OCI-LY7 (cell line): ENCODE measurements at regions not wholly inside any gene's neighbourhood (a gene's known extent, or its start where the extent isn't known, plus 50 kb on each side); places are given as distances from the start of the nearest gene placed in this dataset.

Experiments
- BruUV-seq: library from RNA; stranded (reverse); fragments of 400-500 nt; replicated peaks from 2 replicates; lab custom pipeline; 2021; lab: Mats Ljungman, UMichigan
- CTCF ChIA-PET: fragments of 300-600 bp; sonication (Branson Sonifier 250); formaldehyde crosslinking; loops from one replicate; lab custom pipeline; 2022; ENCODE audit warnings: antibody characterized with exemption; ENCODE audit not compliant: unreplicated experiment; lab: Charles Lee
- POLR2A ChIA-PET: fragments of 300-600 bp; sonication (Branson Sonifier 250); formaldehyde crosslinking; loops from one replicate; lab custom pipeline; 2022; ENCODE audit warnings: antibody characterized with exemption; lab: Charles Lee
- DNase-seq: peaks from one replicate; pipeline ENCODE4 v3.0.0-alpha.2; 2015; ENCODE audit warnings: low spot score
- H2AFZ ChIP-seq: fragments of 200-600 bp; sonication (generic), shearing (Covaris generic); 2 replicates; pipeline ENCODE4 v1.6.1; 2014; ENCODE audit warnings: mild to moderate bottlenecking, antibody characterized with exemption, low read length, moderate library complexity
- H3K27ac ChIP-seq: fragments of 200-600 bp; sonication (generic); 2 replicates; pipeline ENCODE4 v1.5.1; 2014; ENCODE audit warnings: mixed run types, low read depth, mild to moderate bottlenecking, moderate library complexity, low read length, inconsistent platforms; ENCODE audit not compliant: poor library complexity, severe bottlenecking
- H3K36me3 ChIP-seq: fragments of 200-600 bp; sonication (generic); 2 replicates; pipeline ENCODE4 v1.6.1; 2014; ENCODE audit warnings: mild to moderate bottlenecking, antibody characterized with exemption, low read length, moderate library complexity, mixed read lengths; ENCODE audit not compliant: insufficient read depth
- H3K4me1 ChIP-seq: fragments of 200-600 bp; sonication (generic); 2 replicates; pipeline ENCODE4 v1.5.1; 2014; ENCODE audit warnings: mild to moderate bottlenecking, low read length; ENCODE audit not compliant: insufficient read depth, poor library complexity, severe bottlenecking
- H3K4me2 ChIP-seq: fragments of 200-600 bp; sonication (generic); 2 replicates; pipeline ENCODE4 v1.6.1; 2014; ENCODE audit warnings: mild to moderate bottlenecking, low read length
- H3K4me3 ChIP-seq: fragments of 200-600 bp; sonication (generic); 2 replicates; pipeline ENCODE4 v1.5.1; 2014; ENCODE audit warnings: mild to moderate bottlenecking, low read depth, low read length; ENCODE audit not compliant: poor library complexity, severe bottlenecking
- H3K79me2 ChIP-seq: fragments of 200-600 bp; sonication (generic); 2 replicates; pipeline ENCODE4 v1.6.1; 2016; ENCODE audit warnings: low read depth, mild to moderate bottlenecking, low read length, moderate library complexity, mixed read lengths; ENCODE audit not compliant: insufficient read depth
- H3K9me2 ChIP-seq: fragments of 200-600 bp; sonication (generic); 2 replicates; pipeline ENCODE4 v1.6.1; 2016; ENCODE audit warnings: mild to moderate bottlenecking, low read length, mixed read lengths; ENCODE audit not compliant: insufficient read depth
- H3K9me3 ChIP-seq: fragments of 200-600 bp; sonication (generic); 2 replicates; pipeline ENCODE4 v1.6.1; 2014; ENCODE audit warnings: mild to moderate bottlenecking, mixed run types, low read length, mixed read lengths
- H4K20me1 ChIP-seq: fragments of 200-600 bp; sonication (generic); 2 replicates; pipeline ENCODE4 v1.6.1; 2014; ENCODE audit warnings: mild to moderate bottlenecking, antibody characterized with exemption, low read length, moderate library complexity, mixed read lengths; ENCODE audit not compliant: insufficient read depth
- EZH2phosphoT487 ChIP-seq: fragments of 200-600 bp; sonication (generic); IDR thresholded peaks from 2 replicates; pipeline ENCODE4 v1.6.1; 2018; ENCODE audit warnings: low read depth, borderline replicate concordance, mild to moderate bottlenecking, mixed run types, antibody characterized with exemption, low read length, moderate library complexity, mixed read lengths
- intact Hi-C: fragments of 100-400 bp; cut with micrococcal nuclease; formaldehyde crosslinking; loops from one replicate; pipeline ENCODE4 v1.10.0; 2022; ENCODE audit not compliant: unreplicated experiment
- TF ChIP-seq, protein P1 (sequence below): fragments of 200-600 bp; sonication (generic); conservative IDR thresholded peaks from 2 replicates; pipeline ENCODE4 v1.5.1; 2014; ENCODE audit warnings: mild to moderate bottlenecking, antibody characterized with exemption, low read length, moderate library complexity, mixed read lengths

DNA sequence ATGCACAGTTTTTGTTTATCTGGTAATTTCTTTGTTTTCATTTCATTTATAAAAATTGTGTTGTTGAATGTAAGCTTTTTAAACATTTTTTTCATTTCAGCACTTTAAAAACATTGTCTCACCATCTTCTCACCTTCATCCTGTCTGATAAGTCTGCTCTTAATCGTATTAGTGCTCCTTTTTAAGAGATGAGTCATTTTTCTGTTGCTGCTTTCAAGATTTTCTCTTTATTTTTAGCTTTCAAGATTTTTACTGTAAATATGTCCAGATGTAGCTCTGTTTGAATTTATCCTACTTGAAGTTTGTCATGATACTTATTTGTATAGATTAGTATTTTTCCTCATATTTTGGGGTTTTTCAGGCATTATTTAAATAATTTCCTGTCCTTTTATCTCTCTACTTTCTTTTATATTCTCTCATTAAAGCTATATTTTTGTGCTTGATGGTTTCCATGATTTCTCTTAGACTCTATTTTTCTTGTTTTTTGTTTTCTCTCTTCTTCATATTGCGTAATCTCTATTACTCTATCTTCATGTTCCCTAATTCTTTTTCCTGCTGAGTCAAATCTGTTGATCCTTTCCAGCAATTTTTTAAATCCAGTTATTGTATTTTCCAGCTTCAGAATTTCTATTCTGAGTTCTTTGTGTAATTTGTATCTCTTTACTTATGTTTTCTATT, 1400.4 kb upstream of the PCDH7 start:
- Histone ChIP-seq H2AFZ (no peak overlapping the region), H3K27ac (no peak overlapping the region), H3K9me2 (no peaks in the 10 kb centered on the region), H3K79me2 (no peaks in the 10 kb centered on the region), H4K20me1 (no peaks in the 10 kb centered on the region), H3K36me3 (no peaks in the 10 kb centered on the region), H3K4me2 (no peak overlapping the region), H3K9me3 (no peaks in the 10 kb centered on the region), H3K4me1 (no peaks in the 10 kb centered on the region), H3K4me3 (no peak overlapping the region)
- BruUV-seq = no TSS peak
- POLR2A ChIA-PET = interaction anchor here (0.6 kb wide), 1 partner anchor 658 kb away, joined by 3 read pairs; no protein-coding TSS in a partner anchor
- CTCF ChIA-PET = no interaction called here
- no peak for DNase-seq
- TF ChIP-seq EZH2phosphoT487 = no peak
- intact Hi-C loops = no loop called here

DNA sequence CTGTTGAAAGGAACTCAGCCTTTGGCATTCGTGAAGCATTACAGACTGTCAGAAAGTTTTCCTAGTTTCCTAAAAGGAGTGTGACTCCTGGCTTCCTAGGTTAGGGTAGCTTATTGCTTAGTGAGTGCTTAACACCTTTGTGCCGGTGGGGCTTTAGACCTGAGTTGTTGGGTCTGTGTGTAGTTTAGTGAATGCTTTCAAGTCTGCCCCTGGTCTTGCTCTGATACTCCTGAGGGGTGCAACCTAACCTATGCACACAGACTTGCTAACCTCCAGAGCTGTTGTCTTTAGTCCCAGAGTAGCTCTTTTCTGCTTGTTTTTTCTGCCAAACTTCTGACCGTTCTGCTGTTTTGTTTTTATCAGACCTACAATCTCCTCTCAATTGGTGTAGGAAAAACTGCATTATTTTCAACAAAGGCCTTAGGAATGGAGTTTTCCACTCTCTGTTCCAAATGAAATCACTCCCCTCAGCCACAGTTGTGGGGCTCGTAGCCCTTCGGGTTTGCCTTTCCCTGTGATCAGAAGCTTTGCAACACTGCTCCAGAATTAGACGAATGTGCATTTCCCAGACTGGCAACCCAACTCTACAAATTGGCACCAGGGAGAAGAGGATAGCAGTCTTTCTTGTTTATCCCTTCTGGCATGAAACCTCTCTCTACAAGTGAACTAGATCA, 1399.1 kb upstream of the PCDH7 start:
- no peak overlapping the region for H3K4me3 ChIP-seq
- no peaks in the 10 kb centered on the region for H4K20me1 ChIP-seq
- no peaks in the 10 kb centered on the region for H3K4me1 ChIP-seq
- no peaks in the 10 kb centered on the region for H3K9me3 ChIP-seq
- H3K4me2 ChIP-seq = no peak overlapping the region
- ChIA-PET POLR2A (interaction anchor here (0.6 kb wide), 1 partner anchor 743 kb away, joined by 4 read pairs; no protein-coding TSS in a partner anchor), CTCF (no interaction called here)
- no TSS peak for BruUV-seq
- no peaks in the 10 kb centered on the region for H3K79me2 ChIP-seq
- no peaks in the 10 kb centered on the region for H3K9me2 ChIP-seq
- DNase-seq = no peak
- TF ChIP-seq, protein P1, sequence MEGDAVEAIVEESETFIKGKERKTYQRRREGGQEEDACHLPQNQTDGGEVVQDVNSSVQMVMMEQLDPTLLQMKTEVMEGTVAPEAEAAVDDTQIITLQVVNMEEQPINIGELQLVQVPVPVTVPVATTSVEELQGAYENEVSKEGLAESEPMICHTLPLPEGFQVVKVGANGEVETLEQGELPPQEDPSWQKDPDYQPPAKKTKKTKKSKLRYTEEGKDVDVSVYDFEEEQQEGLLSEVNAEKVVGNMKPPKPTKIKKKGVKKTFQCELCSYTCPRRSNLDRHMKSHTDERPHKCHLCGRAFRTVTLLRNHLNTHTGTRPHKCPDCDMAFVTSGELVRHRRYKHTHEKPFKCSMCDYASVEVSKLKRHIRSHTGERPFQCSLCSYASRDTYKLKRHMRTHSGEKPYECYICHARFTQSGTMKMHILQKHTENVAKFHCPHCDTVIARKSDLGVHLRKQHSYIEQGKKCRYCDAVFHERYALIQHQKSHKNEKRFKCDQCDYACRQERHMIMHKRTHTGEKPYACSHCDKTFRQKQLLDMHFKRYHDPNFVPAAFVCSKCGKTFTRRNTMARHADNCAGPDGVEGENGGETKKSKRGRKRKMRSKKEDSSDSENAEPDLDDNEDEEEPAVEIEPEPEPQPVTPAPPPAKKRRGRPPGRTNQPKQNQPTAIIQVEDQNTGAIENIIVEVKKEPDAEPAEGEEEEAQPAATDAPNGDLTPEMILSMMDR = no peak
- no peak for TF ChIP-seq EZH2phosphoT487
- intact Hi-C loops = no loop called here
- H2AFZ ChIP-seq = no peak overlapping the region
- no peak overlapping the region for H3K27ac ChIP-seq
- H3K36me3 ChIP-seq = no peaks in the 10 kb centered on the region

DNA sequence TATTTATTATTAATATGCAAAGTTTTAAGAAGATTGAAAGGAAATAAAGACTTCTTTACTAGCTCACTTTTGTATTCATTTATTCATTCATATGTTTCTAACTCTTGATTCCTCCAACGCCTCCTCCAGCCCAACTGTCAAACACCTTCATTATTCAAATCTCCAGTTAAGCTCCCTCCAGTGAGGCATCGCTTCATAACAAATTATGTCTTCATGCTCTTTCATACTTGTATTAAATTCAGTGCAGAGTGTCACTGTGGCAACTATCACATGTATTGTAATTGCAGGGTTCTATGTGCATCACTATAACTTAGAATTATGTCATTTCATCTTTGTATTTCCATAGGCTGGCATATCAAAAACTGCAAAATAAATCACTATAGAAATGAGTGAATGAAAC, 1394.2 kb upstream of the PCDH7 start:
- Histone ChIP-seq H2AFZ (no peak overlapping the region), H3K36me3 (no peaks in the 10 kb centered on the region), H3K79me2 (no peaks in the 10 kb centered on the region), H4K20me1 (no peaks in the 10 kb centered on the region), H3K9me2 (no peaks in the 10 kb centered on the region), H3K4me1 (no peaks in the 10 kb centered on the region), H3K27ac (no peak overlapping the region), H3K4me2 (no peak overlapping the region), H3K4me3 (no peak overlapping the region), H3K9me3 (no peaks in the 10 kb centered on the region)
- ChIA-PET CTCF (no interaction called here), POLR2A (no interaction called here)
- no peak for DNase-seq
- no TSS peak for BruUV-seq
- intact Hi-C loops = no loop called here
- no peak for TF ChIP-seq EZH2phosphoT487
- TF ChIP-seq, protein P1 = no peak
